Left ventricle myocardium superior (tissue), 1 donor: ENCODE measurements at regions not wholly inside any gene's neighbourhood (a gene's known extent, or its start where the extent isn't known, plus 50 kb on each side); places are given as distances from the start of the nearest gene placed in this dataset.

Experiments used
- ATAC-seq: fragments of 200-7000 bp; cut with Tn5 transposase; one replicate; pipeline ENCODE4 v1.9.1; 2020; ENCODE audit warnings: mild to moderate bottlenecking, moderate library complexity
- DNase-seq: peaks from one replicate; pipeline ENCODE4 v3.0.0-alpha.2; 2020
- intact Hi-C: fragments of 100-400 bp; cut with micrococcal nuclease; formaldehyde crosslinking; loops from one replicate; pipeline ENCODE4 v1.11.0; 2022
- donor health status: DM: no; HTN: yes; CAD: no; lungs with severe emphysema.

GRCh38 chr7:109224100-109224499 lies 654.4 kb downstream of the DNAJB9 start:
- DNase-seq, result no peak
- intact Hi-C loops, result no loop called here
- no peak for ATAC-seq

- DNase-seq, result no peak
- ATAC-seq, result no peak
- intact Hi-C loops, result no loop called here
Observed at GRCh38 chr7:109226699-109227098, 657.0 kb downstream of the DNAJB9 start.

- intact Hi-C loops, result no loop called here
- no peak for DNase-seq
- ATAC-seq, result no peak
Observed at GRCh38 chr7:109235316-109235715, 665.6 kb downstream of the DNAJB9 start.

GRCh38 chr7:109246330-109247077 lies 676.8 kb downstream of the DNAJB9 start:
- intact Hi-C loops, result no loop called here
- no peak for DNase-seq
- ATAC-seq, result no peak

- no peak for DNase-seq
- no peak for ATAC-seq
- intact Hi-C loops, result no loop called here
Observed at GRCh38 chr7:109256762-109257560, 687.3 kb downstream of the DNAJB9 start.

- no peak for ATAC-seq
- intact Hi-C loops, result no loop called here
- no peak for DNase-seq
Observed at GRCh38 chr7:109259151-109259550, 689.5 kb downstream of the DNAJB9 start.

GRCh38 chr7:109261781-109262180 lies 692.1 kb downstream of the DNAJB9 start:
- no peak for DNase-seq
- intact Hi-C loops, result no loop called here
- ATAC-seq, result no peak

- ATAC-seq (no peak), DNase-seq (no peak)
- intact Hi-C loops, result no loop called here
Observed at GRCh38 chr7:109266610-109267009, 696.9 kb downstream of the DNAJB9 start.

GRCh38 chr7:109276348-109276747 lies 706.7 kb downstream of the DNAJB9 start:
- ATAC-seq, result no peak
- intact Hi-C loops, result no loop called here

GRCh38 chr7:109282726-109283125 lies 713.1 kb downstream of the DNAJB9 start:
- DNase-seq, result no peak
- ATAC-seq, result no peak
- intact Hi-C loops, result no loop called here

More at GRCh38 chr7:109276348-109276747, 706.7 kb downstream of the DNAJB9 start:
- DNase-seq, result no peak

GRCh38 chr7:109284943-109285342 lies 715.3 kb downstream of the DNAJB9 start:
- intact Hi-C loops, result no loop called here
- no peak for ATAC-seq

GRCh38 chr7:109295158-109295557 lies 725.5 kb downstream of the DNAJB9 start:
- intact Hi-C loops, result no loop called here
- ATAC-seq, result no peak
- no peak for DNase-seq

More at GRCh38 chr7:109284943-109285342, 715.3 kb downstream of the DNAJB9 start:
- no peak for DNase-seq

GRCh38 chr7:109308816-109309215 lies 739.1 kb downstream of the DNAJB9 start:
- intact Hi-C loops, result no loop called here
- no peak for DNase-seq
- ATAC-seq, result no peak

GRCh38 chr7:109309790-109310189 lies 740.1 kb downstream of the DNAJB9 start:
- intact Hi-C loops, result no loop called here
- DNase-seq (no peak), ATAC-seq (no peak)

- ATAC-seq (no peak), DNase-seq (no peak)
- intact Hi-C loops, result no loop called here
Observed at GRCh38 chr7:109318136-109318535, 748.5 kb downstream of the DNAJB9 start.

GRCh38 chr7:109322833-109323232 lies 753.2 kb downstream of the DNAJB9 start:
- no peak for ATAC-seq
- no peak for DNase-seq
- intact Hi-C loops, result no loop called here

- no peak for ATAC-seq
- intact Hi-C loops, result no loop called here
- DNase-seq, result no peak
Observed at GRCh38 chr7:109331423-109331822, 761.7 kb downstream of the DNAJB9 start.

- intact Hi-C loops, result no loop called here
- no peak for DNase-seq
- no peak for ATAC-seq
Observed at GRCh38 chr7:109335951-109336350, 766.3 kb downstream of the DNAJB9 start.

GRCh38 chr7:109336531-109336930 lies 766.9 kb downstream of the DNAJB9 start:
- intact Hi-C loops, result no loop called here
- DNase-seq (no peak), ATAC-seq (no peak)

GRCh38 chr7:109343678-109344077 lies 774.0 kb downstream of the DNAJB9 start:
- intact Hi-C loops, result no loop called here
- DNase-seq (no peak), ATAC-seq (no peak)

GRCh38 chr7:109351493-109351892 lies 781.8 kb downstream of the DNAJB9 start:
- intact Hi-C loops, result no loop called here
- ATAC-seq, result no peak
- DNase-seq, result no peak
